DND-41 (cell line): ENCODE measurements at regions not wholly inside any gene's neighbourhood (a gene's known extent, or its start where the extent isn't known, plus 50 kb on each side); places are given as distances from the start of the nearest gene placed in this dataset.

Source experiments
- ATAC-seq: fragments of 200-7000 bp; cut with Tn5 transposase; 3 replicates; pipeline ENCODE4 v1.9.1; 2021; ENCODE audit warnings: low read depth; ENCODE audit not compliant: insufficient read depth
- DNase-seq: peaks from one replicate; pipeline ENCODE4 v3.0.0-alpha.2; 2020
- H2AFZ ChIP-seq: 2 replicates; pipeline ENCODE4 v1.6.0; 2012; ENCODE audit warnings: low read depth, low read length
- H3K27ac ChIP-seq: 2 replicates; pipeline ENCODE4 v1.5.1; 2012; ENCODE audit warnings: low read length, inconsistent platforms
- H3K27me3 ChIP-seq: fragments of 200-600 bp; sonication (generic); 2 replicates; pipeline ENCODE4 v1.6.0; 2012; ENCODE audit warnings: low read length, mild to moderate bottlenecking, inconsistent platforms; ENCODE audit not compliant: insufficient read depth, poor library complexity
- H3K36me3 ChIP-seq: 2 replicates; pipeline ENCODE4 v1.5.1; 2012; ENCODE audit warnings: low read length, inconsistent platforms; ENCODE audit not compliant: insufficient read depth
- H3K4me1 ChIP-seq: 2 replicates; pipeline ENCODE4 v1.5.1; 2012; ENCODE audit warnings: mild to moderate bottlenecking, low read length; ENCODE audit not compliant: insufficient read depth
- H3K4me2 ChIP-seq: 2 replicates; pipeline ENCODE4 v1.6.0; 2012; ENCODE audit warnings: mild to moderate bottlenecking, moderate library complexity, low read length, inconsistent platforms; ENCODE audit not compliant: insufficient read depth
- H3K4me3 ChIP-seq, 2 experiments: fragments of 200-600 bp in 1 of 2; shearing (Covaris generic) in 1 of 2; 2 replicates each; pipeline ENCODE4 v1.5.1; 2012 to 2016; ENCODE audit warnings: inconsistent platforms in 2 of 2, low read length in 2 of 2, mild to moderate bottlenecking in 2 of 2, low read depth in 1 of 2, moderate library complexity in 1 of 2
- H3K79me2 ChIP-seq: 2 replicates; pipeline ENCODE4 v1.6.0; 2012; ENCODE audit warnings: low read length, inconsistent platforms; ENCODE audit not compliant: insufficient read depth
- H3K9ac ChIP-seq: 2 replicates; pipeline ENCODE4 v1.6.0; 2012; ENCODE audit warnings: low read depth, mild to moderate bottlenecking, inconsistent platforms, low read length, moderate library complexity
- H3K9me3 ChIP-seq: 2 replicates; pipeline ENCODE4 v1.5.1; 2012; ENCODE audit warnings: low read length, moderate library complexity, mild to moderate bottlenecking, inconsistent platforms; ENCODE audit not compliant: insufficient read depth, severe bottlenecking
- H4K20me1 ChIP-seq: 2 replicates; pipeline ENCODE4 v1.6.0; 2012; ENCODE audit warnings: low read length; ENCODE audit not compliant: insufficient read depth
- EZH2 ChIP-seq: IDR thresholded peaks from 3 replicates; pipeline ENCODE4 v1.6.1; 2012; ENCODE audit warnings: borderline replicate concordance, low read depth, mild to moderate bottlenecking, moderate library complexity, low read length, inconsistent platforms; ENCODE audit not compliant: severe bottlenecking
- TF ChIP-seq, protein P1 (sequence below): IDR thresholded peaks from 2 replicates; pipeline ENCODE4 v1.5.1; 2012; ENCODE audit warnings: borderline replicate concordance, low read length, moderate library complexity, mild to moderate bottlenecking; ENCODE audit not compliant: poor library complexity, severe bottlenecking; ENCODE audit errors: extremely low read depth

DNA sequence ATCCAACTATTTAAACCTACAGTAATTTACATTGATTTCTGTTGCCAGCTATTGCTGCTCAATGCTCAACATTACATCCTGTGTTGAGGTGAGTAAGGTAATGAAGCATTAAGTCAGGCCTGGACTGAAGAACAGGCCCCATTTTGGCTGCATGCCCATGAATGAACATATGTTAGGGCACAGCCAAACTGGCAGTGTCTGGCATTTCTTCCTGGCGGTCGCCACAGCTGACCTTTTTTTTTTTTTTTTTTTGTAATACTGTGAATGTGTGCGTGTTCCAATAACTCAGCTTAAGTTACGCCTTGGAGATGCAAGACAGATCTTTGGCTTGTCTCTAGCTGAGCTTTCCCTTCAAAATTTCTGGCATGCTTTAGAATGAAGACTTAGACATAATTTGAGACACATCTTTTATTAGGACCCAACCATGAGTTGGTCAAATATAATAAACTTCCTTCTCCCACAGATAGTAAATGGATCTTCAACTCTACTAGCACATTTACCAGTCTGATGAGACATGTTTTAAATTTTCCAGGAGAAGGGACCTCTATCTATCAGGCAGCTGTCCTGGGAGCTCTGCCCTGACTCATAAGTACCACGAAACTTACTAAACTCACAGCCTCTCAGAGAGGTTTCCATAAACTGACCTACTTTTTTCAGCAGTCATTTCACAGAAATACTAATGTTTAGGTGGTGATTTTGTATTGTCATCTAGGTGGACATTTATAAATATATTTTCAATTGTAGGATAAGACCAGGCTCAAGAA, 341.1 kb upstream of the RUNX1 start:
- Histone ChIP-seq H3K9ac (no peak overlapping the region), H3K79me2 (no peaks in the 10 kb centered on the region), H3K27ac (no peak overlapping the region), H3K4me2 (no peak overlapping the region), H3K4me3 (no peak overlapping the region), H3K4me1 (no peaks in the 10 kb centered on the region), H4K20me1 (no peaks in the 10 kb centered on the region), H3K9me3 (peaks cover 4% of the 10 kb centered on the region), H2AFZ (no peak overlapping the region), H3K36me3 (no peaks in the 10 kb centered on the region), H3K27me3 (no peaks in the 10 kb centered on the region)
- DNase-seq (peak; percentile 35), ATAC-seq (no peak)
- TF ChIP-seq EZH2: no peak
- TF ChIP-seq, protein P1, sequence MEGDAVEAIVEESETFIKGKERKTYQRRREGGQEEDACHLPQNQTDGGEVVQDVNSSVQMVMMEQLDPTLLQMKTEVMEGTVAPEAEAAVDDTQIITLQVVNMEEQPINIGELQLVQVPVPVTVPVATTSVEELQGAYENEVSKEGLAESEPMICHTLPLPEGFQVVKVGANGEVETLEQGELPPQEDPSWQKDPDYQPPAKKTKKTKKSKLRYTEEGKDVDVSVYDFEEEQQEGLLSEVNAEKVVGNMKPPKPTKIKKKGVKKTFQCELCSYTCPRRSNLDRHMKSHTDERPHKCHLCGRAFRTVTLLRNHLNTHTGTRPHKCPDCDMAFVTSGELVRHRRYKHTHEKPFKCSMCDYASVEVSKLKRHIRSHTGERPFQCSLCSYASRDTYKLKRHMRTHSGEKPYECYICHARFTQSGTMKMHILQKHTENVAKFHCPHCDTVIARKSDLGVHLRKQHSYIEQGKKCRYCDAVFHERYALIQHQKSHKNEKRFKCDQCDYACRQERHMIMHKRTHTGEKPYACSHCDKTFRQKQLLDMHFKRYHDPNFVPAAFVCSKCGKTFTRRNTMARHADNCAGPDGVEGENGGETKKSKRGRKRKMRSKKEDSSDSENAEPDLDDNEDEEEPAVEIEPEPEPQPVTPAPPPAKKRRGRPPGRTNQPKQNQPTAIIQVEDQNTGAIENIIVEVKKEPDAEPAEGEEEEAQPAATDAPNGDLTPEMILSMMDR: no peak

DNA sequence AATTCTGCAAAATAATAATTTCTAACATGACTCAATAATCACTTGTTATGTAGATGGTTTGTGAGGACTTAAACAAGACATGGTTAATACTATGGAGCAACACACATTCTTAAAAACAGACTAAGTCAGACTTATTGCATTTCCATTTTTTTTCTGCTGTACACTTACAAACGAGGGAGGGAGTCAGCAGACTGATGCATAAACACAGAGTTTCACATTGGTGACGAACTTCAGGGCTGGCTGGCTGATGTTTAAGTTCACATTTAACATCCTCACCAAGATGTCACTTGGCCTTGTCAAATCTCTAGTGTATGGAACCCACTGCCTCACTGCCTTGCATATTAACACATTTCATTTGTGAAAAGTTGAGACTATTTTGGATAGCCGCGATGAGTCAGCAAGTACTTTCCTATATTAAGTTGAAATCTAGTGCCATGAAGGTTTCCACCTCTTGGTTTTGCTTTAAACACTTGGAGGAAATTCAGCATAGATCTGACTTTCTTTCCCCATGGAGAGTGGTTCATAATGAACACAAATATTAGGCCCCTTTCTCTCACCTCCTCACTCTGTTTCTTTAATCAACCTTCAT, 337.5 kb upstream of the RUNX1 start:
- H3K36me3 ChIP-seq: no peaks in the 10 kb centered on the region
- peak overlapping the region; percentile 55; the same call in 1 of the 2 replicates for H2AFZ ChIP-seq
- H4K20me1 ChIP-seq: no peaks in the 10 kb centered on the region
- TF ChIP-seq EZH2: no peak
- TF ChIP-seq, protein P1: no peak
- H3K4me2 ChIP-seq: no peak overlapping the region
- H3K79me2 ChIP-seq: no peaks in the 10 kb centered on the region
- H3K27ac ChIP-seq: no peak overlapping the region
- no peak overlapping the region for H3K4me3 ChIP-seq
- H3K27me3 ChIP-seq: no peaks in the 10 kb centered on the region
- ATAC-seq (no peak), DNase-seq (no peak)
- no peaks in the 10 kb centered on the region for H3K4me1 ChIP-seq
- no peak overlapping the region for H3K9ac ChIP-seq
- H3K9me3 ChIP-seq: peaks cover 4% of the 10 kb centered on the region

DNA sequence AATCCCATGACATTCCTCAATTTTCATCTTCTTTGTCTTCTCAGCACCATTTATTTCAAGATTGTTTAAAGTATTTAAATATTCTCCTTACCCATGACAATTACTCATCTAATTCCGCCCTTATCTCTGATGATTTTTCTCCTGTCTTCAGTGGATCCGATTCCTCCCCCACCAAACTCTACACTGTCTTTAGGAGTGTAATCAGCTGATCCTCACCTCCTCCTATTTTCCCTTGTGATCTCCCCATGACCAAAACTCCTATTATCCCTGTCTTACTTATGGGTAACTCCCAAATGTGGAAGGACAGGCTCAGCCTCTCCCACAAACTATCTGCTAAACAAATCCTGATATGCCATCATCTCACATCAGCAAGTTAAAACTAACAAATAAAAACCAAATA, 335.3 kb upstream of the RUNX1 start:
- Histone ChIP-seq H3K27me3 (no peaks in the 10 kb centered on the region), H3K27ac (no peak overlapping the region), H3K79me2 (no peaks in the 10 kb centered on the region), H3K4me3 (no peak overlapping the region), H3K36me3 (no peaks in the 10 kb centered on the region), H3K4me1 (no peaks in the 10 kb centered on the region), H3K9ac (no peak overlapping the region), H2AFZ (no peak overlapping the region), H3K4me2 (no peak overlapping the region), H3K9me3 (peaks cover 4% of the 10 kb centered on the region), H4K20me1 (no peaks in the 10 kb centered on the region)
- TF ChIP-seq EZH2: no peak
- TF ChIP-seq, protein P1: no peak
- DNase-seq (no peak), ATAC-seq (no peak)
